Chondrocyte (in vitro differentiated cells): ENCODE measurements at regions not wholly inside any gene's neighbourhood (a gene's known extent, or its start where the extent isn't known, plus 50 kb on each side); places are given as distances from the start of the nearest gene placed in this dataset.

Experiments used
- DNase-seq: peaks from one replicate; pipeline ENCODE4 v3.0.0; 2021; ENCODE audit warnings: mixed read lengths, low spot score
- H3K27ac Mint-ChIP-seq: one replicate; pipeline ENCODE4 v1.8.0; 2021; ENCODE audit warnings: mild to moderate bottlenecking, moderate library complexity, mixed read lengths; ENCODE audit not compliant: unreplicated experiment
- H3K27me3 Mint-ChIP-seq: 2 replicates; pipeline ENCODE4 v1.8.0; 2021; ENCODE audit warnings: low read depth, mixed read lengths
- H3K36me3 Mint-ChIP-seq: 2 replicates; pipeline ENCODE4 v1.8.0; 2021; ENCODE audit warnings: low read depth, mixed read lengths
- H3K4me1 Mint-ChIP-seq: 2 replicates; pipeline ENCODE4 v1.8.0; 2021; ENCODE audit warnings: low read depth, mild to moderate bottlenecking, mixed read lengths
- H3K4me3 Mint-ChIP-seq: one replicate; pipeline ENCODE4 v1.8.0; 2021; ENCODE audit warnings: mild to moderate bottlenecking, moderate library complexity, mixed read lengths; ENCODE audit not compliant: unreplicated experiment
- H3K9me3 Mint-ChIP-seq: 2 replicates; pipeline ENCODE4 v1.8.0; 2021; ENCODE audit warnings: low read depth, mixed read lengths
- CTCF ChIP-seq: fragments of 200-600 bp; sonication (generic); IDR thresholded peaks from 2 replicates; pipeline ENCODE4 v1.5.0; 2021; ENCODE audit warnings: antibody characterized with exemption, mild to moderate bottlenecking, moderate library complexity

GRCh38 chr22:44382116-44383038 is 69.6 kb upstream of the SHISAL1 start:
- Mint-ChIP-seq H3K4me1 (no peaks in the 10 kb centered on the region), H3K9me3 (peaks cover 9% of the 10 kb centered on the region), H3K27ac (no peak overlapping the region), H3K4me3 (no peak overlapping the region), H3K36me3 (peaks cover 3% of the 10 kb centered on the region), H3K27me3 (peaks cover 65% of the 10 kb centered on the region)
- TF ChIP-seq CTCF: no peak
- peak; percentile 82 for DNase-seq

- Mint-ChIP-seq H3K36me3 (peaks cover 3% of the 10 kb centered on the region), H3K27ac (no peak overlapping the region), H3K9me3 (peaks cover 14% of the 10 kb centered on the region), H3K27me3 (peaks cover 59% of the 10 kb centered on the region), H3K4me1 (no peaks in the 10 kb centered on the region), H3K4me3 (no peak overlapping the region)
- DNase-seq: no peak
- TF ChIP-seq CTCF: no peak
Observed at GRCh38 chr22:44381761-44382115, 69.0 kb upstream of the SHISAL1 start.

GRCh38 chr22:44380756-44381486 is 68.2 kb upstream of the SHISAL1 start:
- no peak overlapping the region for H3K4me3 Mint-ChIP-seq
- peaks cover 22% of the 10 kb centered on the region for H3K9me3 Mint-ChIP-seq
- no peak for TF ChIP-seq CTCF
- H3K4me1 Mint-ChIP-seq: no peaks in the 10 kb centered on the region
- DNase-seq: peak; percentile 54
- peaks cover 51% of the 10 kb centered on the region for H3K27me3 Mint-ChIP-seq
- no peak overlapping the region for H3K27ac Mint-ChIP-seq
- peaks cover 3% of the 10 kb centered on the region for H3K36me3 Mint-ChIP-seq

- H3K36me3 Mint-ChIP-seq: peaks cover 8% of the 10 kb centered on the region
- DNase-seq: peak; percentile 56
- no peak for TF ChIP-seq CTCF
- no peak overlapping the region for H3K4me3 Mint-ChIP-seq
- H3K9me3 Mint-ChIP-seq: peaks cover 28% of the 10 kb centered on the region
- no peaks in the 10 kb centered on the region for H3K4me1 Mint-ChIP-seq
- H3K27ac Mint-ChIP-seq: no peak overlapping the region
- H3K27me3 Mint-ChIP-seq: peaks cover 50% of the 10 kb centered on the region
Observed at GRCh38 chr22:44379817-44380755, 67.3 kb upstream of the SHISAL1 start.
